Progenitor cell of endocrine pancreas (in vitro differentiated cells): ENCODE measurements at regions not wholly inside any gene's neighbourhood (a gene's known extent, or its start where the extent isn't known, plus 50 kb on each side); places are given as distances from the start of the nearest gene placed in this dataset.
A peak's percentile ranks its signal among the peaks of the same experiment; 100 is the strongest.

Experiments used
- DNase-seq: peaks from one replicate; pipeline ENCODE4 v3.0.0; 2021; ENCODE audit warnings: low spot score; ENCODE audit not compliant: unreplicated experiment
- H3K27ac Mint-ChIP-seq: 2 replicates; pipeline ENCODE4 v1.8.0; 2021; ENCODE audit warnings: mild to moderate bottlenecking, moderate library complexity, mixed read lengths
- H3K27me3 Mint-ChIP-seq: 2 replicates; pipeline ENCODE4 v1.8.0; 2021; ENCODE audit warnings: mixed read lengths
- H3K36me3 Mint-ChIP-seq: 2 replicates; pipeline ENCODE4 v1.8.0; 2022; ENCODE audit warnings: mixed read lengths; ENCODE audit not compliant: insufficient read depth
- H3K4me1 Mint-ChIP-seq: 2 replicates; pipeline ENCODE4 v1.8.0; 2021; ENCODE audit warnings: low read depth, mixed read lengths
- H3K4me3 Mint-ChIP-seq: 2 replicates; pipeline ENCODE4 v1.8.0; 2021; ENCODE audit warnings: low read depth, mild to moderate bottlenecking, moderate library complexity, mixed read lengths
- H3K9me3 Mint-ChIP-seq: 2 replicates; pipeline ENCODE4 v1.8.0; 2021; ENCODE audit warnings: low read depth, mixed read lengths
- TF ChIP-seq, protein P1 (sequence below): fragments of 200-600 bp; sonication (generic); IDR thresholded peaks from one replicate; pipeline ENCODE4 v1.5.0; 2021; ENCODE audit warnings: antibody characterized with exemption, mild to moderate bottlenecking; ENCODE audit not compliant: unreplicated experiment

DNA sequence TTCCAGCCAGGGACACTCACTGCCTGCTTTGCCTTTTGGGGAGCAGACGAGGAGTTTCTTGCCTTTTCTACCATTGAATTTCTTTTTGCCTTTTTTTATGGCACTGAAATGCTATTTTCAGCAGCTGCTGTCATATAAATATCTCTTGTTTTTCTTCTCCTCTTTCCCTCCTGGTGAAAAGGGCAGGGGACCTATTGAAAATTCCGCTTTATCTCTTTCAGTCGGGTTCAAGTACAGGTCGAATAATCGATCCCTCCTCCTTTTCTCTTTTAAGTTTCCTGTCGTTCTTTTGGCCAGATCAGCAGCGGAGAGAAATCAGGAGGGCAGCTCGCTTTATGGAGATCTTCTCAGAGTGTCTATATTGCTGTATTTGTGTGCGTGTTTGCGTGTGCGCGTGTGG is 67.4 kb upstream of the CASZ1 start:
- Mint-ChIP-seq H3K4me1 (peaks cover 49% of the 10 kb centered on the region), H3K27me3 (peaks cover 44% of the 10 kb centered on the region), H3K36me3 (no peaks in the 10 kb centered on the region), H3K9me3 (no peaks in the 10 kb centered on the region), H3K27ac (peak overlapping the region; percentile 26), H3K4me3 (peak overlapping the region; percentile 62)
- DNase-seq, result no peak
- TF ChIP-seq, protein P1, sequence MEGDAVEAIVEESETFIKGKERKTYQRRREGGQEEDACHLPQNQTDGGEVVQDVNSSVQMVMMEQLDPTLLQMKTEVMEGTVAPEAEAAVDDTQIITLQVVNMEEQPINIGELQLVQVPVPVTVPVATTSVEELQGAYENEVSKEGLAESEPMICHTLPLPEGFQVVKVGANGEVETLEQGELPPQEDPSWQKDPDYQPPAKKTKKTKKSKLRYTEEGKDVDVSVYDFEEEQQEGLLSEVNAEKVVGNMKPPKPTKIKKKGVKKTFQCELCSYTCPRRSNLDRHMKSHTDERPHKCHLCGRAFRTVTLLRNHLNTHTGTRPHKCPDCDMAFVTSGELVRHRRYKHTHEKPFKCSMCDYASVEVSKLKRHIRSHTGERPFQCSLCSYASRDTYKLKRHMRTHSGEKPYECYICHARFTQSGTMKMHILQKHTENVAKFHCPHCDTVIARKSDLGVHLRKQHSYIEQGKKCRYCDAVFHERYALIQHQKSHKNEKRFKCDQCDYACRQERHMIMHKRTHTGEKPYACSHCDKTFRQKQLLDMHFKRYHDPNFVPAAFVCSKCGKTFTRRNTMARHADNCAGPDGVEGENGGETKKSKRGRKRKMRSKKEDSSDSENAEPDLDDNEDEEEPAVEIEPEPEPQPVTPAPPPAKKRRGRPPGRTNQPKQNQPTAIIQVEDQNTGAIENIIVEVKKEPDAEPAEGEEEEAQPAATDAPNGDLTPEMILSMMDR, result no peak

DNA sequence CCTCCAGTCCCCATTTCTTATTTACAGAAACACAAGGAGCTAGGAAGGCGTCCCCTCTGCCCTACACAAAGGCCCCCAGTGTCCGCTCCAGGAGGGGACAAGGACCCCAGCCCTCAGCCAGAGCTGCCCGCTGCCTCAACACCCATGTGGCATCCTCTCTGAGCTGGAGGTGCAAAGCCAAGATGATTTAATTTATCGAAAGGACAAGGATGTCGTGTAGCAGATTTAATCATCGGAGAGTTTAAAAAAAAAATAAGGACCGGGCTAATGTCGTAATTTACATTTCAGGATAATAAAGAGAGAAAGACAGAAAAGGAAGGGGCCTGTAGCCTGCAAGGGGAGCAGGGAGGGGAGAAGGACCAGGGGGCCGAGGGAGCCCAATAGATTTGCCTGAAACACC is 68.3 kb upstream of the CASZ1 start:
- Mint-ChIP-seq H3K36me3 (no peaks in the 10 kb centered on the region), H3K4me1 (peaks cover 49% of the 10 kb centered on the region), H3K27ac (no peak overlapping the region), H3K9me3 (no peaks in the 10 kb centered on the region), H3K27me3 (peaks cover 48% of the 10 kb centered on the region), H3K4me3 (peak overlapping the region; percentile 33)
- DNase-seq, result no peak
- TF ChIP-seq, protein P1, result no peak

DNA sequence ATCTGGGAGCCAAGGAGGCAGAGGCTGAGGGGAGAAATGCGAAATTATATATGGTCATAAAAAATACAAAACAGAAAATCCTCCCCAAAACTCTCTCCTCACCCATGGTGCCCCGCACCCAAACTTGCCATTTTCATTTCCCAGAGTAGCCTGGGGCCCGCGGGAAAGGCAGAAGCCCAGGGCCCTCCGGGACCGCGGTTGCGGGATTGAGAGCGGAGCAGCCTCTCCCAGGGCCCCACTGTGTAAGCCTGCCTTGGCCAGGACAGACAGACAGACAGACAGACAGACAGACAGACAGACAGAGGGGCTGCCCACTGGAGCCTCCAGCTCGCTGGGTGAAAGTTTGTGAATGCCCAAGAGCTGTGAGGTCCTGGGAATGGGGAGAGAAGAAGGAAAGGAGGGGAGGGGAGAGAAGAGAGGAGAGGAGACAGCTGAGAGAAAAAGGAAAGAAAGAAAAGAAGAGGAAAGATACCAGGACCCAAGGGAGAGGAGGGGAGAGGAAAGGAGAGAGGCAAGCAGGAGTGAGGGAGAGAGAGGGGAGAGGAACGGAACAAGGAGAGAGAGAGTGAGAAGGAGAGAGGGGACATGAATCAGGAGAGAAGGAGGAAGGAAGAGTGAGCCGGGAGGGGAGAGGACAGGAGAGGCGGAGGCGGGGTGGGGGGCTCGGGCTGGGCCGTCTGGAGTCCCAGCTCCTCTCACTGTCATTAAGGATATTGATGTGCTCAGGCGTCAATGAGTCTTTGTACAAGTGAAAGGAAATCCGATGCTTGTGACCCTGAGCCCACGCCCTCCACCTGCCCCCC is 69.3 kb upstream of the CASZ1 start:
- no peaks in the 10 kb centered on the region for H3K36me3 Mint-ChIP-seq
- TF ChIP-seq, protein P1, result no peak
- H3K27ac Mint-ChIP-seq, result peak overlapping the region; percentile 88
- peak overlapping the region; percentile 54 for H3K4me3 Mint-ChIP-seq
- DNase-seq, result no peak
- H3K27me3 Mint-ChIP-seq, result peaks cover 48% of the 10 kb centered on the region
- H3K9me3 Mint-ChIP-seq, result no peaks in the 10 kb centered on the region
- peaks cover 46% of the 10 kb centered on the region for H3K4me1 Mint-ChIP-seq

DNA sequence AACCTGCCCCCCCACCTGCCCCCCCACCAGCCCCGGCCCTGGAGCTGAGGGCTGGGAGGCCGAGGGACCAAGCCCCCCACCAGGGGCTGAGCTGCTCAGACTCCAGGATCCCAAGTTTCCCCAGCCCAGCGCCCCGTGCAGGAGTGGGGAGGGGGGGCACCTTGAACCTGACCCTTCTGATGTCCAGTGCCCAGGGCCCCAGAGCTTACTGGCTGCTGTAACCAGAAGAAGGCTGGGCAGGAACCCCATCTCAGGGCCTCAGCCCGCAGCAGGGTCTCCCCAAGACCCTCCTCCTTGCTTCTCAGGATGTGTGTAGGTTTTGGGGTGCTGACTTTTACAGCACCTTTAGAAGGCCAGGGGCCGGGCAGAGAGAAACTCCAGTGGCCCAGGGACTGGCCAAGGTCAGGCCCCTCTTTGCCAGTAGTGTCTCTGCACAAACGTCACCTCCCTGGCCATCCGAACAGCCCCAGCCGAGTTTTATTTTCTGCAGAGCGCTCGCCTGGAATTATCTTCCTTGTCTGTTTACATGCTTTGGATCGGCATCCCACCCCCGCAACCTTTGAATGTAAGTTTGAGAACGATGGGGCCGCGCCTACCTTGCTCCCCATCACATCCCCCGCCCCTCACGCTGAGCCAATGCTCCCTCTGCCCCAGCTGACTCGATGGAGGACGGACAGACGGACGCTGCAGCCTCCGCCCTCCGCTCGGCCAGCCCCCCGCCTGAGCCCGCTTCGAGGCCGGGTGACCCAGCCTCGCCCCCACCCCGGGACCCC is 70.1 kb upstream of the CASZ1 start:
- TF ChIP-seq, protein P1, result no peak
- Mint-ChIP-seq H3K36me3 (no peaks in the 10 kb centered on the region), H3K27ac (peak overlapping the region; percentile 65), H3K9me3 (no peaks in the 10 kb centered on the region), H3K4me1 (peaks cover 44% of the 10 kb centered on the region), H3K27me3 (peaks cover 43% of the 10 kb centered on the region), H3K4me3 (peak overlapping the region; percentile 72)
- DNase-seq, result no peak

DNA sequence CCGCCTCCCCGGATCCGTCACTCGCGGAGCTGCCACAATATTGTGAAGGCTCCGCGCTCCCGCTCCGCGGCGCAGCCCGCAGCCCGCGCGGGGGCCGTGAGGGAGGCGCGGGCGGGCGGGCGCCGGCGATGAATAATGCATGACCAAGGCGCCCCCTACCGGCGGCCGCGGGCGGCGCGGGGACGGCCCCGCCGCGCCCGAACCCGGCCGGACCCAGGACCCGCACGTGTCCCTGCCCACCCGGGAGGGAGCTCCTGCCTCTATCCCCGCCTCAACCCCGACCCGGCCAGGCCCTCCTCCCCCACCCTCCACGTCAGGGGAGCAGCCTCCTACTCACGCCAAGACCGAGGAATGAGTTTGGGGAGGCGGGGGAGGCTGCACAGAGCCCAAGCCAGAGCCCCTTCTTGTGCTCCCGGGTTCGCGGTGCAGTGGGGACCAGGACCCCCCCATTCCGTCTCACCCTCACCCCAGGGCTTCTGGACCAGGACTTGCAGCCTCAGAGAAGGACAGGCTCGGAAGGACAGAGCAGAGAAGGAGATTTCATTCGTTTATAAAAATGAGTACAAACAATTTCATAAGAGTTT is 70.8 kb upstream of the CASZ1 start:
- peaks cover 38% of the 10 kb centered on the region for H3K27me3 Mint-ChIP-seq
- no peaks in the 10 kb centered on the region for H3K9me3 Mint-ChIP-seq
- no peaks in the 10 kb centered on the region for H3K36me3 Mint-ChIP-seq
- H3K27ac Mint-ChIP-seq, result peak overlapping the region; percentile 90
- peak overlapping the region; percentile 23 for H3K4me3 Mint-ChIP-seq
- TF ChIP-seq, protein P1, result peak; percentile 97
- H3K4me1 Mint-ChIP-seq, result peaks cover 39% of the 10 kb centered on the region
- peak; percentile 73 for DNase-seq
